GM12891 (cell line): ENCODE measurements at regions not wholly inside any gene's neighbourhood (a gene's known extent, or its start where the extent isn't known, plus 50 kb on each side); places are given as distances from the start of the nearest gene placed in this dataset.

Experiments
- PAX5 ChIP-seq: IDR thresholded peaks from 2 replicates; pipeline ENCODE4 v1.6.1; 2011; ENCODE audit warnings: low read length, moderate library complexity, mild to moderate bottlenecking; ENCODE audit not compliant: insufficient read depth, severe bottlenecking
- POLR2A ChIP-seq: IDR thresholded peaks from 2 replicates; pipeline ENCODE4 v1.6.1; 2011; ENCODE audit warnings: low read depth, low read length, control low read depth
- POLR2AphosphoS5 ChIP-seq: IDR thresholded peaks from 2 replicates; pipeline ENCODE4 v1.6.1; 2011; ENCODE audit warnings: low read depth, low read length, control low read depth
- POU2F2 ChIP-seq: IDR thresholded peaks from 2 replicates; pipeline ENCODE4 v1.6.1; 2011; ENCODE audit warnings: low read depth, mild to moderate bottlenecking, control low read depth, low read length, moderate library complexity
- SPI1 ChIP-seq: IDR thresholded peaks from 2 replicates; pipeline ENCODE4 v1.6.1; 2011; ENCODE audit warnings: low read depth, low read length, control low read depth
- TAF1 ChIP-seq: IDR thresholded peaks from 2 replicates; pipeline ENCODE4 v1.6.1; 2011; ENCODE audit warnings: low read depth, low read length, control low read depth

DNA sequence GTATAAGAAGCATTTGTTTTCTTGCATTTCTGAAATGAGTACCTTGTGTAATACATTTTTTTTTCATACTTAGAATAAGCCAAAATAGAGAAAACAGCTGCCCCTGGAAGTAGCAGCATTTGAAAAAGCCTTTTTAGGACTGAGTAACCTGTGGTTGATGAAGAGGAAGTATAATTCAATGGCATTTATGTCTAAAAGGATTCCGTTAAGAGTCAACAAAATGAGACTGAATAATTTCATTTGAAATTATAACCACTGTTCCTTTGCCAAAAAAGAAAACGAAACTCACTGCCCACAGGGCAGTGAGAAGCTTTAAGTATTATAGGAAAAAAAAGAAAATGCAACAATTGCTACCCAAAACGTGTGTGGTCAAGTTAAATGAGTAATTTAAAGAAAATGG lies 705.6 kb upstream of the PHF14 start:
- TF ChIP-seq POLR2A (no peak), POLR2AphosphoS5 (no peak), SPI1 (no peak), TAF1 (no peak), PAX5 (no peak), POU2F2 (no peak)
